HUES48 (cell line): ENCODE measurements at regions not wholly inside any gene's neighbourhood (a gene's known extent, or its start where the extent isn't known, plus 50 kb on each side); places are given as distances from the start of the nearest gene placed in this dataset.

Experiments used
- H3K27ac ChIP-seq: one replicate; pipeline ENCODE4 v1.7.0; 2013; ENCODE audit warnings: low read depth, low read length, inconsistent platforms
- H3K27me3 ChIP-seq: 2 replicates; pipeline ENCODE4 v1.6.1; 2013; ENCODE audit warnings: mild to moderate bottlenecking, low read length; ENCODE audit not compliant: control insufficient read depth, insufficient read depth
- H3K36me3 ChIP-seq: 2 replicates; pipeline ENCODE4 v1.6.1; 2013; ENCODE audit warnings: low read length; ENCODE audit not compliant: control insufficient read depth, insufficient read depth
- H3K4me1 ChIP-seq: 2 replicates; pipeline ENCODE4 v1.6.1; 2013; ENCODE audit warnings: mild to moderate bottlenecking, low read length; ENCODE audit not compliant: control insufficient read depth, insufficient read depth
- H3K4me3 ChIP-seq: 2 replicates; pipeline ENCODE4 v1.5.1; 2013; ENCODE audit warnings: mild to moderate bottlenecking, low read depth, low read length
- H3K9ac ChIP-seq: 2 replicates; pipeline ENCODE4 v1.6.1; 2013; ENCODE audit warnings: mild to moderate bottlenecking, low read depth, low read length, moderate library complexity
- H3K9me3 ChIP-seq: 2 replicates; pipeline ENCODE4 v1.6.1; 2013; ENCODE audit warnings: low read length; ENCODE audit not compliant: control insufficient read depth, insufficient read depth

GRCh38 chr1:221431068-221431651 is 310.7 kb downstream of the DUSP10 start:
- H3K4me3 ChIP-seq: no peak overlapping the region
- no peak overlapping the region for H3K9ac ChIP-seq
- H3K27ac ChIP-seq: no peak overlapping the region
- H3K9me3 ChIP-seq: no peaks in the 10 kb centered on the region
- H3K27me3 ChIP-seq: no peaks in the 10 kb centered on the region
- H3K4me1 ChIP-seq: no peaks in the 10 kb centered on the region
- no peaks in the 10 kb centered on the region for H3K36me3 ChIP-seq

GRCh38 chr1:221431961-221432360 is 309.9 kb downstream of the DUSP10 start:
- H3K27me3 ChIP-seq: no peaks in the 10 kb centered on the region

GRCh38 chr1:221435504-221435904 is 306.4 kb downstream of the DUSP10 start:
- no peak overlapping the region for H3K9ac ChIP-seq
- H3K4me3 ChIP-seq: no peak overlapping the region
- H3K4me1 ChIP-seq: peaks cover 9% of the 10 kb centered on the region; the same call in 1 of the 2 replicates
- H3K27me3 ChIP-seq: no peaks in the 10 kb centered on the region
- no peaks in the 10 kb centered on the region for H3K36me3 ChIP-seq
- no peak overlapping the region for H3K27ac ChIP-seq
- H3K9me3 ChIP-seq: no peaks in the 10 kb centered on the region

More at GRCh38 chr1:221431961-221432360, 309.9 kb downstream of the DUSP10 start:
- Histone ChIP-seq H3K4me3 (no peak overlapping the region), H3K9ac (no peak overlapping the region), H3K9me3 (no peaks in the 10 kb centered on the region), H3K4me1 (no peaks in the 10 kb centered on the region), H3K36me3 (no peaks in the 10 kb centered on the region), H3K27ac (no peak overlapping the region)

- H3K9me3 ChIP-seq: no peaks in the 10 kb centered on the region
- H3K27ac ChIP-seq: no peak overlapping the region
- no peak overlapping the region for H3K9ac ChIP-seq
Measured at GRCh38 chr1:221437171-221437570, 304.7 kb downstream of the DUSP10 start.

GRCh38 chr1:221437926-221438325 is 304.0 kb downstream of the DUSP10 start:
- H3K4me3 ChIP-seq: no peak overlapping the region
- H3K27ac ChIP-seq: no peak overlapping the region
- no peaks in the 10 kb centered on the region for H3K9me3 ChIP-seq
- no peaks in the 10 kb centered on the region for H3K36me3 ChIP-seq
- peaks cover 9% of the 10 kb centered on the region; the same call in 1 of the 2 replicates for H3K4me1 ChIP-seq
- no peaks in the 10 kb centered on the region for H3K27me3 ChIP-seq
- no peak overlapping the region for H3K9ac ChIP-seq

More at GRCh38 chr1:221437171-221437570, 304.7 kb downstream of the DUSP10 start:
- H3K4me3 ChIP-seq: no peak overlapping the region
- H3K27me3 ChIP-seq: no peaks in the 10 kb centered on the region
- H3K4me1 ChIP-seq: peaks cover 9% of the 10 kb centered on the region; the same call in 1 of the 2 replicates
- no peaks in the 10 kb centered on the region for H3K36me3 ChIP-seq

GRCh38 chr1:221439008-221439746 is 302.7 kb downstream of the DUSP10 start:
- H3K27me3 ChIP-seq: no peaks in the 10 kb centered on the region
- H3K4me1 ChIP-seq: peaks cover 9% of the 10 kb centered on the region; the same call in 1 of the 2 replicates
- peak overlapping the region; percentile 78 for H3K27ac ChIP-seq
- no peaks in the 10 kb centered on the region for H3K9me3 ChIP-seq
- no peak overlapping the region for H3K4me3 ChIP-seq
- no peaks in the 10 kb centered on the region for H3K36me3 ChIP-seq
- no peak overlapping the region for H3K9ac ChIP-seq

GRCh38 chr1:221439747-221440501 is 302.0 kb downstream of the DUSP10 start:
- Histone ChIP-seq H3K9me3 (no peaks in the 10 kb centered on the region), H3K27me3 (no peaks in the 10 kb centered on the region), H3K27ac (peak overlapping the region; percentile 78), H3K4me1 (peaks cover 9% of the 10 kb centered on the region; the same call in 1 of the 2 replicates), H3K4me3 (no peak overlapping the region), H3K36me3 (no peaks in the 10 kb centered on the region), H3K9ac (no peak overlapping the region)

- peak overlapping the region; percentile 78 for H3K27ac ChIP-seq
- H3K36me3 ChIP-seq: no peaks in the 10 kb centered on the region
- H3K9me3 ChIP-seq: no peaks in the 10 kb centered on the region
- no peak overlapping the region for H3K9ac ChIP-seq
- no peak overlapping the region for H3K4me3 ChIP-seq
- H3K4me1 ChIP-seq: peaks cover 9% of the 10 kb centered on the region; the same call in 1 of the 2 replicates
- H3K27me3 ChIP-seq: no peaks in the 10 kb centered on the region
Measured at GRCh38 chr1:221440658-221441057, 301.2 kb downstream of the DUSP10 start.

- no peak overlapping the region for H3K4me3 ChIP-seq
- no peaks in the 10 kb centered on the region for H3K9me3 ChIP-seq
- peaks cover 9% of the 10 kb centered on the region; the same call in 1 of the 2 replicates for H3K4me1 ChIP-seq
- H3K27ac ChIP-seq: no peak overlapping the region
- H3K27me3 ChIP-seq: no peaks in the 10 kb centered on the region
- no peak overlapping the region for H3K9ac ChIP-seq
- no peaks in the 10 kb centered on the region for H3K36me3 ChIP-seq
Measured at GRCh38 chr1:221442056-221442455, 299.8 kb downstream of the DUSP10 start.

- Histone ChIP-seq H3K9ac (no peak overlapping the region), H3K4me1 (peaks cover 9% of the 10 kb centered on the region; the same call in 1 of the 2 replicates), H3K36me3 (no peaks in the 10 kb centered on the region), H3K27me3 (no peaks in the 10 kb centered on the region), H3K4me3 (no peak overlapping the region), H3K9me3 (no peaks in the 10 kb centered on the region), H3K27ac (no peak overlapping the region)
Measured at GRCh38 chr1:221444346-221444745, 297.5 kb downstream of the DUSP10 start.
